ENCODE measurements at regions not wholly inside any gene's neighbourhood (a gene's known extent, or its start where the extent isn't known, plus 50 kb on each side); places are given as distances from the start of the nearest gene placed in this dataset.

DNA sequence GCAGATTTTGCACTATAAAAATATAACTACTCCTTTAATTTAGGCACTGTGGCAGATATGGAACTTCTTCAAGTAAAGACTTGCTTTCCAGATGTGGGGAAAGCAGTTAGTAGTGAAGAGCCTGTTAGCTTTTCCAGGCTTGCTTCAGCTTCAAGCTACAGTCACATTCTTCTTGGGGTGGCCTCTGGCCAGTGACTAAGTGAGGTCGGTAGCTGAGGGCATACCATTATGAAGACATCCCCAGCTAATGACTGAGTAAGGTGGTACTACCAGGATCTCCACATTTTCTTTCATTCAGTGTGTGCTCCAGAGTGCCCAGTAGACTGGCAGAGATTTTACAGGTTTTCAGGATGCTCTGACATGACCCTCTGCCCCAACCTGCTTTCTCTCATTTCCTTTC is 167.1 kb upstream of the KIF2B start:
- in situ Hi-C loops (cut with HindIII; ENCODE audit: low pct_ligation_motif_present, low sequenced_read_pairs), result no loop called here
- TF ChIP-seq, protein P1, sequence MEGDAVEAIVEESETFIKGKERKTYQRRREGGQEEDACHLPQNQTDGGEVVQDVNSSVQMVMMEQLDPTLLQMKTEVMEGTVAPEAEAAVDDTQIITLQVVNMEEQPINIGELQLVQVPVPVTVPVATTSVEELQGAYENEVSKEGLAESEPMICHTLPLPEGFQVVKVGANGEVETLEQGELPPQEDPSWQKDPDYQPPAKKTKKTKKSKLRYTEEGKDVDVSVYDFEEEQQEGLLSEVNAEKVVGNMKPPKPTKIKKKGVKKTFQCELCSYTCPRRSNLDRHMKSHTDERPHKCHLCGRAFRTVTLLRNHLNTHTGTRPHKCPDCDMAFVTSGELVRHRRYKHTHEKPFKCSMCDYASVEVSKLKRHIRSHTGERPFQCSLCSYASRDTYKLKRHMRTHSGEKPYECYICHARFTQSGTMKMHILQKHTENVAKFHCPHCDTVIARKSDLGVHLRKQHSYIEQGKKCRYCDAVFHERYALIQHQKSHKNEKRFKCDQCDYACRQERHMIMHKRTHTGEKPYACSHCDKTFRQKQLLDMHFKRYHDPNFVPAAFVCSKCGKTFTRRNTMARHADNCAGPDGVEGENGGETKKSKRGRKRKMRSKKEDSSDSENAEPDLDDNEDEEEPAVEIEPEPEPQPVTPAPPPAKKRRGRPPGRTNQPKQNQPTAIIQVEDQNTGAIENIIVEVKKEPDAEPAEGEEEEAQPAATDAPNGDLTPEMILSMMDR (IDR thresholded peaks at IDR 0.05; ENCODE audit: low read depth, low read length, missing control alignments), result no peak
- no peaks in the 10 kb centered on the region for H3K36me3 ChIP-seq (replicated peaks)
- H3K27me3 ChIP-seq (replicated peaks), result no peaks in the 10 kb centered on the region
- no peak overlapping the region for H3K27ac ChIP-seq
- no peak for DNase-seq
- H3K4me3 ChIP-seq (ENCODE audit: low read depth, low read length), result no peak overlapping the region

DNA sequence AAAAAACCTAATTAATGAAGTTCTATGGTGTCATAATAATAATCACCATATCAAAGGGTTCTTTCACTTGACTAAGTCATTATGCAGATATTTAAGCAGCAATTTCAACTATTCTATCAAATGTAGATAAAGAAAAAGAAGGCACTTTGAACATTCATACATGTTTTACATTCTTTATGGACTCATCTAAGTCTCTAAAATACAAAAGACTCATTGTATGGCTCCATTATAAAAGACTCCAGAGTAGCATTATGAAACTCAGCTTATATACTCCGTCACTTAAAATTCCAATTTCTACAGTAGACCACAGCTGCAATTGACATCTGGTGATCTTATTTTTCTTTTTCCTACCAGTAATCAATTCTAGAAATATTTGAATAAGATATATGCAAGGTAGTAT is 173.5 kb upstream of the KIF2B start:
- DNase-seq, result no peak
- H3K4me3 ChIP-seq (ENCODE audit: low read depth, low read length), result no peak overlapping the region
- no peak overlapping the region for H3K27ac ChIP-seq
- H3K36me3 ChIP-seq (replicated peaks), result no peaks in the 10 kb centered on the region
- in situ Hi-C loops (cut with HindIII; ENCODE audit: low pct_ligation_motif_present, low sequenced_read_pairs), result no loop called here
- TF ChIP-seq, protein P1 (IDR thresholded peaks at IDR 0.05; ENCODE audit: low read depth, low read length, missing control alignments), result no peak
- no peaks in the 10 kb centered on the region for H3K27me3 ChIP-seq (replicated peaks)

DNA sequence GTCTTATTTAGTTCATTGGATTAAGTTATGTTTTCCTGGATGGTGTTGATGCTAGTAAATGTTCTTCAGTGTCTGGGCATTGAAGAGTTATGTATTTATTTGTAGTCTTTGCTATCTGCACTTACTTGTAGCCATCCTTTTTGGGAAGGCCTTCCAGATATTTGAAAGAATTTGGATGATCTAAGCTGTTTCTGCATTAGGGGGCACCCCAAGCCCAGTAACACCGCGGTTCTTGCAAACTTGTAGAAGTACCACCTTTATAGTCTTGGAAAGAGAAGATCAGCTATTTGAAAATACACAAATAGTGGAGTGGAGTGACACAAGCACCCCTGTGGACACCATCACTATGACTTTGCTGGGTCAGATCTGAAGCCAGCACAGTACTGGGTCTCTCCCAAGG is 175.9 kb upstream of the KIF2B start:
- no peak for DNase-seq
- H3K27ac ChIP-seq, result no peak overlapping the region
- H3K27me3 ChIP-seq (replicated peaks), result no peaks in the 10 kb centered on the region
- H3K36me3 ChIP-seq (replicated peaks), result no peaks in the 10 kb centered on the region
- TF ChIP-seq, protein P1 (IDR thresholded peaks at IDR 0.05; ENCODE audit: low read depth, low read length, missing control alignments), result no peak
- no peak overlapping the region for H3K4me3 ChIP-seq (ENCODE audit: low read depth, low read length)
- in situ Hi-C loops (cut with HindIII; ENCODE audit: low pct_ligation_motif_present, low sequenced_read_pairs), result no loop called here

DNA sequence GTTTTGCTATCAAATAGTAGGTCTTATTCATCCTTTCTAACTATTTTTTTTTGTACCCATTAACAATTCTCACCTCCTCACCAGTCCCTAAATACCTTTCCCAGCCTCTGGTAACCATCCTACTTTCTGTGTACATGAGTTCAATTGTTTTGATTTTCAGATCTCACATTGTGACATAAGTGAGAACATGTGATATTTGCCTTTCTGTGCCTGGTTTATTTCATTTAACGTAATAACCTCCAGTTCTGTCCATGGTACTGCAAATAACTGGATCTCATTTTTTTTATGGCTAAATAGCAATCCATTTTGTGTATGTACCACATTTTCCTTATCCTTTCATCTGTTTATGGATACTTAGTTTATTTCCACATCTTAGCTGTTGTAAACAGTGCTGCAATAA is 181.9 kb upstream of the KIF2B start:
- in situ Hi-C loops (cut with HindIII; ENCODE audit: low pct_ligation_motif_present, low sequenced_read_pairs), result no loop called here
- no peak overlapping the region for H3K27ac ChIP-seq
- no peaks in the 10 kb centered on the region for H3K36me3 ChIP-seq (replicated peaks)
- no peak overlapping the region for H3K4me3 ChIP-seq (ENCODE audit: low read depth, low read length)
- TF ChIP-seq, protein P1 (IDR thresholded peaks at IDR 0.05; ENCODE audit: low read depth, low read length, missing control alignments), result no peak
- no peaks in the 10 kb centered on the region for H3K27me3 ChIP-seq (replicated peaks)
- DNase-seq, result no peak

DNA sequence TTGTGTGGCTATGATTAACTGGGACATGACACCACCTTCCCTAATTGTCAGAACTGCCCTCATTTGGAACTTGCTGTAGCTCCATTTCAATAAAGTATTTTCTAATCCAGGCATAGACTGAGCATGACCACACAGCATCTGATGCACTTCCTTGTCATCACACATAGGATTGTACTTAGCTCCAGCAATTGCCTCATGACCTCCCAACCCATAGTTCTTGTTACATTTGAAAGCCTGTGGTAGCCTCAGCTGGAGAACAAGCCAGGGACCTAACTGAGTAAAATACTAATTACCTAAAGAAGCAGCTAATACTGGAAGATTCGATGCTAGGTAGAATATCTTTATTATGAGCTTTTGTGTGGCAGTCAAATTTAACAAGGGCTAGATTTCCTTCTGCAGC is 187.3 kb upstream of the KIF2B start:
- in situ Hi-C loops (cut with HindIII; ENCODE audit: low pct_ligation_motif_present, low sequenced_read_pairs), result no loop called here
- Histone ChIP-seq H3K36me3 (replicated peaks) (no peaks in the 10 kb centered on the region), H3K27me3 (replicated peaks) (no peaks in the 10 kb centered on the region), H3K27ac (no peak overlapping the region), H3K4me3 (ENCODE audit: low read depth, low read length) (no peak overlapping the region)
- DNase-seq, result no peak
- TF ChIP-seq, protein P1 (IDR thresholded peaks at IDR 0.05; ENCODE audit: low read depth, low read length, missing control alignments), result no peak

DNA sequence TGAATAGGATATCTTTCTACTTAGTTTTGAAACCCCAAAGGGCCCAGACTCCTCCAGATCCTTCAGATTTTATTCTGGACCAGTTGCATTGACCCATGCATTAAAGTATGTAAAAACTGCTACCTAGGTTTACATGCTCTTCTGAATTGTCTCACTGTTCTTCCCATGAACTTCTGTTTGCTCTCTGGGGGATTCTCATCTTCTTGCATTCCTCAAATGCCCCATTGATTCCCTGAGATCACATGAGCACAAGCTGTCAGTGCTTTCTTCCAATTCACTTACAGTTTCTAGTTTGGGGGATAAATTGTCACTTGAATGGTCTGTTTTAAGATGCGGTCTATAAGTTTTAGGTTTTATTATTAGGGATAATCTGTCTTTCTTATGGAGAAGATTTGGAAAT is 188.9 kb upstream of the KIF2B start:
- no peak overlapping the region for H3K4me3 ChIP-seq (ENCODE audit: low read depth, low read length)
- no peak for DNase-seq
- in situ Hi-C loops (cut with HindIII; ENCODE audit: low pct_ligation_motif_present, low sequenced_read_pairs), result no loop called here
- H3K36me3 ChIP-seq (replicated peaks), result no peaks in the 10 kb centered on the region
- no peak overlapping the region for H3K27ac ChIP-seq
- no peaks in the 10 kb centered on the region for H3K27me3 ChIP-seq (replicated peaks)
- TF ChIP-seq, protein P1 (IDR thresholded peaks at IDR 0.05; ENCODE audit: low read depth, low read length, missing control alignments), result no peak
